Activated CD4-positive, alpha-beta T cell treated with anti-CD3 and anti-CD28 coated beads for 36 hours (primary cell): ENCODE measurements at regions not wholly inside any gene's neighbourhood (a gene's known extent, or its start where the extent isn't known, plus 50 kb on each side); places are given as distances from the start of the nearest gene placed in this dataset.
"Not testable (repeated sequence)": the region's sequence is repeated elsewhere in the genome, so short reads cannot be mapped to it uniquely, and the experiment has no call there.

Experiments
- ATAC-seq: fragments of 200-7000 bp; cut with Tn5 transposase; one replicate; pipeline ENCODE4 v1.10.0; 2021; ENCODE audit warnings: mild to moderate bottlenecking, moderate library complexity
- CTCF ChIA-PET: fragments of 350-600 bp; sonication (Branson Sonifier 250); formaldehyde crosslinking; loops from one replicate; lab custom pipeline; 2021; ENCODE audit warnings: antibody characterized with exemption; lab: Charles Lee
- POLR2A ChIA-PET: fragments of 350-600 bp; sonication (Branson Sonifier 250); formaldehyde crosslinking; loops from one replicate; lab custom pipeline; 2021; ENCODE audit warnings: antibody characterized with exemption, inconsistent platforms; lab: Charles Lee
- DNase-seq: peaks from one replicate; pipeline ENCODE4 v3.0.0-alpha.2; 2020
- H3K27ac Mint-ChIP-seq: one replicate; pipeline ENCODE4 v1.8.0; 2021; ENCODE audit warnings: mixed read lengths
- H3K27me3 Mint-ChIP-seq: one replicate; pipeline ENCODE4 v1.8.0; 2021; ENCODE audit warnings: mixed read lengths
- H3K36me3 Mint-ChIP-seq: one replicate; pipeline ENCODE4 v1.8.0; 2021; ENCODE audit warnings: low read depth, mixed read lengths
- H3K4me1 Mint-ChIP-seq: one replicate; pipeline ENCODE4 v1.8.0; 2021; ENCODE audit warnings: mixed read lengths
- H3K4me3 Mint-ChIP-seq: one replicate; pipeline ENCODE4 v1.8.0; 2021; ENCODE audit warnings: mild to moderate bottlenecking, moderate library complexity, mixed read lengths
- H3K9me3 Mint-ChIP-seq: one replicate; pipeline ENCODE4 v1.8.0; 2021; ENCODE audit warnings: low read depth, mixed read lengths
- intact Hi-C, 2 experiments: fragments of 100-400 bp; cut with DNase I in 1 of 2; cut with micrococcal nuclease in 1 of 2; formaldehyde crosslinking; loops; one replicate each; pipeline versions ENCODE4 v1.14.2 to v1.15.1; 2022 to 2024; cut with DNase I, micrococcal nuclease

DNA sequence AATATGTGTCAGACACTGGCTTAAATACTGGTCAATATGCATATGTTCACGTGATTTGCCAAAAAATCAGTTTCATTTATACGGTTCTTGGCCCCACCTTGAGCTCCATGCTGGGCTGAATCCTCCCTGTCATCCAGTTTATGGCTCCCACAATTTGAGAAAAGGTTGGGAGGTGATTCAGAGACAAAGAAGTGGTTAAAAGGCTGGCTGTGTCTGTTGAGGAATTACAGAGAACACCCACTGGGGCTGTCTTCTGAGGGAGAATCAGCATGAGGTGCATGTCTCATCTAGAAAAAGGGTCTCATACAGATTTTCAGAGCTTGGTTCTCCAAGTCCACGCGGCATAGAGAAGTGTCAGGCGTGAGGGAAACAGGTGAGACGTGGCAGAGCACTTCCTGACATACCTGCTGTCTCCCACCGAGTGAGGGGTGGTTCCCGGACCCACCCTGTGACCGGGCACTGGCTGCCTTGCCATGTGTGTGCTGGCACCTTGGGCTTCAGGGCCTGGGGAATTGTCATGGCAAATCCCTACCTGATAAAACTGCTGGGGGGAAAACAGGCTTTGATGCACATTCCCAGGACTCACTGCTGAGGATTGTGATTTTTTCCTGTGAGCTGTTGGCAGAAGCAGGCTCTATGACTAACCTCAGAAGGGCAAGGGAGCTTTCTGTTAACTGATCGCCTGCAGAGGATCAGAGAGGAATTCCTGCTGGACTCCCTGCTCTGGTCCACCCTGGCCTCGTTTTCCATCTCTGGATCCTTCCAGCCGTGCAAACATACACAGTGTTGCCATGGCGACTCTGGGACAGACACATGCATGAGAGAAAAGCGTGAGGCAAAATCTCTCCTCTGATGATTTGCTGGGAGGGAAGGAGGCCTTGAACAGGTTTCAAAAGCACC lies 223.6 kb downstream of the ADAMTS15 start:
- ChIA-PET CTCF (no interaction called here), POLR2A (no interaction called here)
- intact Hi-C loops, result no loop called here
- Mint-ChIP-seq H3K27me3 (peaks cover 5% of the 10 kb centered on the region), H3K27ac (no peak overlapping the region), H3K9me3 (no peaks in the 10 kb centered on the region), H3K4me1 (no peaks in the 10 kb centered on the region), H3K36me3 (no peaks in the 10 kb centered on the region), H3K4me3 (no peak overlapping the region)
- ATAC-seq, result no peak
- DNase-seq, result no peak

- intact Hi-C loops, result no loop called here
- no peaks in the 10 kb centered on the region for H3K4me1 Mint-ChIP-seq
- POLR2A ChIA-PET, result no interaction called here
These were observed 224.5 kb downstream of the ADAMTS15 start for GRCh38 chr11:130672911-130673310.

GRCh38 chr11:130673698-130674097 lies 225.3 kb downstream of the ADAMTS15 start:
- ATAC-seq (no peak), DNase-seq (no peak)
- H3K36me3 Mint-ChIP-seq, result no peaks in the 10 kb centered on the region
- ChIA-PET POLR2A (no interaction called here), CTCF (interaction anchor here (0.7 kb wide), 1 partner anchor 30 kb away, joined by 3 read pairs; no protein-coding TSS in a partner anchor)
- H3K4me3 Mint-ChIP-seq, result no peak overlapping the region
- H3K4me1 Mint-ChIP-seq, result no peaks in the 10 kb centered on the region
- H3K27me3 Mint-ChIP-seq, result peaks cover 5% of the 10 kb centered on the region
- intact Hi-C loops, result no loop called here
- no peak overlapping the region for H3K27ac Mint-ChIP-seq
- peaks cover 7% of the 10 kb centered on the region for H3K9me3 Mint-ChIP-seq

More at GRCh38 chr11:130672911-130673310, 224.5 kb downstream of the ADAMTS15 start:
- no peaks in the 10 kb centered on the region for H3K36me3 Mint-ChIP-seq
- H3K27me3 Mint-ChIP-seq, result peaks cover 5% of the 10 kb centered on the region
- no peak overlapping the region for H3K27ac Mint-ChIP-seq
- H3K9me3 Mint-ChIP-seq, result peaks cover 1% of the 10 kb centered on the region
- CTCF ChIA-PET, result no interaction called here
- no peak overlapping the region for H3K4me3 Mint-ChIP-seq
- ATAC-seq (no peak), DNase-seq (no peak)

DNA sequence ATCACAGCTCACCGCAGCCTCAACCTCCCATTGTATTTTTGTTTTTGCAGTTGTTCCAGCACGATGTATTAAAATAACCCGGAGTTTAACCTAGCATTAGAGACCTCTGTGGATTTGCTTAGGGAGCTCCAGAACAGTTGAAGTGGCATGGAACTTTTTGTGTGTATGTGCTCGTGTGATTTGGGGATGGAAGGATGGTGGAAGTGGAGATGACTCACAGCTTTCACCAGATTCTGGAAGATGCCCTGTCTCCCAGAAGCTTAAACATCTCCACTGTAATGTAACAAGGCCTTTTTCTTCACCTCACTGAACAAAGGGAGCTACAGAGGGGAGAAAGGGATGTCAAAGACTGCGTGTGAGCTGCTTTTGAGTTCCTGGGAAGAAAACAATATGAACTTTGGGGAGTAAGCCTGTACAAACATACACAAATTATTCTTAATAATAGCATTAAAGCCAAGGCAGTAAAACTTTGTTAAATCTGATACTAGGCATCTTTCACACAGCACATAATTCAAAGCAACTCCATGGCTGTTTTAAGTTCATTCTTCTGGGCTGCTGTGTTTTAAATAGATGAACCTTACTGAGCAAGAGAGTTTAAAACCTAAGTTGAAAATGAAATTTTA lies 226.4 kb downstream of the ADAMTS15 start:
- H3K4me1 Mint-ChIP-seq, result no peaks in the 10 kb centered on the region
- no peak for DNase-seq
- peaks cover 5% of the 10 kb centered on the region for H3K27me3 Mint-ChIP-seq
- H3K27ac Mint-ChIP-seq, result no peak overlapping the region
- H3K9me3 Mint-ChIP-seq, result peaks cover 17% of the 10 kb centered on the region
- ATAC-seq, result no peak
- intact Hi-C loops, result no loop called here
- CTCF ChIA-PET, result no interaction called here
- POLR2A ChIA-PET, result no interaction called here
- H3K36me3 Mint-ChIP-seq, result peaks cover 2% of the 10 kb centered on the region
- H3K4me3 Mint-ChIP-seq, result no peak overlapping the region

- H3K4me3 Mint-ChIP-seq, result no peak overlapping the region
- H3K27me3 Mint-ChIP-seq, result peaks cover 5% of the 10 kb centered on the region
- DNase-seq, result no peak
- no peak overlapping the region for H3K27ac Mint-ChIP-seq
- ATAC-seq, result no peak
- H3K4me1 Mint-ChIP-seq, result no peaks in the 10 kb centered on the region
- intact Hi-C loops, result no loop called here
- peaks cover 2% of the 10 kb centered on the region for H3K36me3 Mint-ChIP-seq
- POLR2A ChIA-PET, result no interaction called here
- CTCF ChIA-PET, result no interaction called here
- H3K9me3 Mint-ChIP-seq, result peaks cover 17% of the 10 kb centered on the region
These were observed 227.0 kb downstream of the ADAMTS15 start for GRCh38 chr11:130675371-130675821.

GRCh38 chr11:130675917-130676316 lies 227.5 kb downstream of the ADAMTS15 start:
- peaks cover 19% of the 10 kb centered on the region for H3K9me3 Mint-ChIP-seq
- ChIA-PET CTCF (no interaction called here), POLR2A (no interaction called here)

GRCh38 chr11:130677486-130678153 lies 229.2 kb downstream of the ADAMTS15 start:
- no peak overlapping the region for H3K27ac Mint-ChIP-seq
- intact Hi-C loops, result no loop called here
- CTCF ChIA-PET, result no interaction called here
- ATAC-seq, result no peak
- no peak overlapping the region for H3K4me3 Mint-ChIP-seq
- DNase-seq, result no peak
- peaks cover 2% of the 10 kb centered on the region for H3K36me3 Mint-ChIP-seq
- peaks cover 7% of the 10 kb centered on the region for H3K27me3 Mint-ChIP-seq
- peaks cover 23% of the 10 kb centered on the region for H3K9me3 Mint-ChIP-seq
- POLR2A ChIA-PET, result no interaction called here
- H3K4me1 Mint-ChIP-seq, result no peaks in the 10 kb centered on the region

More at GRCh38 chr11:130675917-130676316, 227.5 kb downstream of the ADAMTS15 start:
- Mint-ChIP-seq H3K4me1 (no peaks in the 10 kb centered on the region), H3K36me3 (peaks cover 2% of the 10 kb centered on the region), H3K27me3 (peaks cover 5% of the 10 kb centered on the region), H3K27ac (no peak overlapping the region), H3K4me3 (no peak overlapping the region)
- no peak for ATAC-seq
- DNase-seq, result no peak
- intact Hi-C loops, result no loop called here

GRCh38 chr11:130679247-130679646 lies 230.8 kb downstream of the ADAMTS15 start:
- Mint-ChIP-seq H3K27ac (no peak overlapping the region), H3K9me3 (peaks cover 24% of the 10 kb centered on the region), H3K4me3 (no peak overlapping the region), H3K27me3 (peaks cover 8% of the 10 kb centered on the region), H3K36me3 (peaks cover 2% of the 10 kb centered on the region), H3K4me1 (no peaks in the 10 kb centered on the region)
- intact Hi-C loops, result no loop called here
- POLR2A ChIA-PET, result no interaction called here
- DNase-seq (no peak), ATAC-seq (no peak)
- CTCF ChIA-PET, result no interaction called here

GRCh38 chr11:130682471-130682870 lies 233.8 kb downstream of the SNX19 start:
- H3K27me3 Mint-ChIP-seq, result peaks cover 11% of the 10 kb centered on the region
- H3K4me1 Mint-ChIP-seq, DNase-seq, H3K27ac Mint-ChIP-seq, intact Hi-C loops, H3K4me3 Mint-ChIP-seq, H3K36me3 Mint-ChIP-seq, CTCF ChIA-PET, POLR2A ChIA-PET, ATAC-seq: not testable (repeated sequence)
- peaks cover 24% of the 10 kb centered on the region for H3K9me3 Mint-ChIP-seq

GRCh38 chr11:130689222-130689908 lies 226.9 kb downstream of the SNX19 start:
- Mint-ChIP-seq H3K4me3 (no peak overlapping the region), H3K4me1 (no peaks in the 10 kb centered on the region), H3K27me3 (peaks cover 9% of the 10 kb centered on the region), H3K36me3 (no peaks in the 10 kb centered on the region), H3K27ac (no peak overlapping the region), H3K9me3 (no peaks in the 10 kb centered on the region)
- intact Hi-C loops, result no loop called here
- ChIA-PET POLR2A (no interaction called here), CTCF (no interaction called here)
- ATAC-seq (no peak), DNase-seq (no peak)

- peaks cover 6% of the 10 kb centered on the region for H3K27me3 Mint-ChIP-seq
- ChIA-PET POLR2A (no interaction called here), CTCF (no interaction called here)
- H3K4me3 Mint-ChIP-seq, result no peak overlapping the region
- no peaks in the 10 kb centered on the region for H3K9me3 Mint-ChIP-seq
- intact Hi-C loops, result no loop called here
- DNase-seq (no peak), ATAC-seq (no peak)
- H3K4me1 Mint-ChIP-seq, result no peaks in the 10 kb centered on the region
- no peak overlapping the region for H3K27ac Mint-ChIP-seq
- no peaks in the 10 kb centered on the region for H3K36me3 Mint-ChIP-seq
These were observed 224.7 kb downstream of the SNX19 start for GRCh38 chr11:130691581-130691980.
